Astrocyte (in vitro differentiated cells and primary cell): ENCODE measurements at regions not wholly inside any gene's neighbourhood (a gene's known extent, or its start where the extent isn't known, plus 50 kb on each side); places are given as distances from the start of the nearest gene placed in this dataset.

Experiments
- CTCF ChIP-seq: IDR thresholded peaks from 2 replicates; pipeline ENCODE4 v1.5.1; 2011; ENCODE audit warnings: low read depth, mild to moderate bottlenecking, inconsistent platforms, low read length, moderate library complexity; ENCODE audit not compliant: insufficient read depth
- EZH2 ChIP-seq: IDR thresholded peaks from 2 replicates; pipeline ENCODE4 v1.6.1; 2012; ENCODE audit warnings: mild to moderate bottlenecking, low read length, inconsistent platforms; ENCODE audit not compliant: insufficient read depth

GRCh38 chr2:83221258-83221657 lies 1237.8 kb downstream of the SUCLG1 start:
- TF ChIP-seq CTCF (no peak), EZH2 (no peak)
